ENCODE measurements at regions not wholly inside any gene's neighbourhood (a gene's known extent, or its start where the extent isn't known, plus 50 kb on each side); places are given as distances from the start of the nearest gene placed in this dataset.

GRCh38 chr16:16798504-16798903, 419.6 kb downstream of the NPIPA7 start:
- DNase-seq: no peak

- no peak for DNase-seq
Observed at GRCh38 chr16:16805809-16806208, 426.9 kb downstream of the NPIPA7 start.

- no peak for DNase-seq
Observed at GRCh38 chr16:16815641-16816040, 436.7 kb downstream of the NPIPA7 start.

GRCh38 chr16:16817196-16817595, 438.3 kb downstream of the NPIPA7 start:
- no peak for DNase-seq

DNA sequence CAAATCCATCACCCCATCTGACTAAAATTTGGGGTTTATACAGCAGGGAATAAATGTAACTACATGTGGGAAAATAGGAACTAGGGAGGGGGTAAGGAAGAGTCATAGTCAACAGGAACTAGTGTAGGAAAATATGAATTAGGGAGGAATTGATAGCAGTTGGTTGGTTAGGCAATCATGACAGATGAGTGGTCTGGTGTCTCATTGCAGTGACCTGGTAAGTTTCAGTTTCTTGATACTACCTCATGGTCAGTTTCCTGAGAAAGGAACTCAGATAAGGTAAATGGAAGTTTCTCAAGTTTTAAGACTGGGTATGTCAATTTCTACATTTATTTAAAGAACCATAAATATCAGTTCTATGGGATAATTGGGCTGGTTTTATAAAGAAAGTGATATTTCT, 442.3 kb downstream of the NPIPA7 start:
- no peak for DNase-seq

GRCh38 chr16:16828913-16829398, 450.0 kb downstream of the NPIPA7 start:
- no peak for DNase-seq

- no peak for DNase-seq
Observed at GRCh38 chr16:16830401-16830800, 451.5 kb downstream of the NPIPA7 start.

GRCh38 chr16:16830973-16831372, 452.0 kb downstream of the NPIPA7 start:
- no peak for DNase-seq

- no peak for DNase-seq
Observed at GRCh38 chr16:16833165-16833564, 454.2 kb downstream of the NPIPA7 start.

GRCh38 chr16:16850274-16850673, 471.3 kb downstream of the NPIPA7 start:
- no peak for DNase-seq

GRCh38 chr16:16857012-16857411, 478.1 kb downstream of the NPIPA7 start:
- DNase-seq: no peak

- no peak for DNase-seq
Observed at GRCh38 chr16:16857603-16858283, 478.8 kb downstream of the NPIPA7 start.

DNA sequence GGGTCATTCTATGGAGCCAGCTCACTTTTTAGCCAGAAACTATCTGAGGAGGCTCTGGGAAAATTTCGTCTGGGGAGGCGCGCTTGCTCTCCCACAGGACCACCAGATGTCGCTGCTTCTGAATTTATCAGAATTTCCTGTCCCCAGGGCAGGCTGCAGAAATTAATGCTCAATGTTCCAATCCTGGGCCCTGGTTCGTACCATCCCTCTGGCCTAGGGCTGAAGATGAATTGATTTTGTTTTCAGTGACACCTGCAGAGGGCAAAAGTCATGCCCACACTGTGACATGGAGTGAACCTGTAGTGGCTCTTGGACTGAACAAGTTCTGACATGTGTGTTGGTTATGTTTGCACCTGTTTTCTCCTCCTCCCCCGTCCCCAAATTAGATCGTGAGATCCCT, 482.6 kb downstream of the NPIPA7 start:
- DNase-seq: peak; percentile 34 to 35

DNA sequence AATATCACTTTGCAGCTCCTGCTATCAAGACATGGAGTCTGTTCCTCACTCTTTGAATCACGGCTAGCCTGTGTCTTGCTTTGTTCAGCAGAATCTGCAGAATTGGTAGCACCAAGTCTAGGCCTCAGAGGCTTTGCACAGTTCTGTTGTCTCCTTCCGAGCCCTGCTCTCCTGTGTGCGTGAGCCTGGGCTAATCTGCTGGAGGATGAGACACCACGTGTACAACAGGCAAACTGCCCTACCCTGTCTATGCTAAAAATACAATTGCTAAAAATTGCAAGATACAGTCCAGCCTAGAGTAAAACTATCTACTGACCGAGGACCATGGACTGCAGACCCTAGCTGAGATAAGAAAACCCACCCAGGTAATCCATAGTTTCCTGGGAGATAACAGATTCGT, 484.7 kb downstream of the NPIPA7 start:
- DNase-seq: no peak

- DNase-seq: no peak
Observed at GRCh38 chr16:16864536-16864935, 485.6 kb downstream of the NPIPA7 start.

DNA sequence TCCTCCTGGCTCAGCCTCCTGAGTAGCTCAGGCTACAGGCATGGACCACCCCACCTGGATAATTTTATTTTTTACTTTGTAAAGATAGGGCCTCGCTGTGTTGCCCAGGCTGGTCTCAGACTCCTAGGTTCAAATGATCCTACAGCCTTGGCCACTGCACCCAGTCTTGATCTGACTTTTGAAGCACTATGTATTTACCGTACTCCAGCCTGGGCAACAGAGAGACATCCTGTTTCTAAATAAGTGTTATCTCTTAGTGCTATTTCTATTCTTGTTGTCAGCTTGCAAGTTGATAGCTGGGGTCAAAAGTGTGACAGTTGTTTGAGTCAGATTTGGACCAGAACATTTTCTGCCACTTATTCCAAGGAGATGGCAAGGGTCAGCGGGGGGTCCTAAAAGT, 486.4 kb downstream of the NPIPA7 start:
- DNase-seq: no peak

- DNase-seq: no peak
Observed at GRCh38 chr16:16867973-16868372, 489.0 kb downstream of the NPIPA7 start.

DNA sequence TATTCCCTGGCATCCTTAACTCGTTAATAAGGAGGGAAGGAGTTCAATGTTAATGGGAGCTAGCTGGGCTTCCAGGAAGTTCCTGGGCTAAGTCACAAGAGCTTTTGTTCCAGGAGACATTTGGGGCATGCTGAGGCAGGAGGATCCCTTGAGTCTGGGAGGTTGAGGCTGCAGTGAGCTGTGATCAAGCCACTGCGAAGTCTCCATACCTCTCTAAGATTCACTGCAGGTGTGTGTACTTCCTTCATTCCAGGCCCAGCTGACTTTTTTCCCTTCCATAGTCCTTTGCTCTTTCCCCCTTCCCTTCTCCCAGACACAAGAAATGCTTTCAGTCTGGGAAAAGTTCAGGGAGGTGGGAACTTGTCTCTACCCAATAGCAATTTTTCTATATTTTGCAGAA, 489.8 kb downstream of the NPIPA7 start:
- DNase-seq: no peak

DNA sequence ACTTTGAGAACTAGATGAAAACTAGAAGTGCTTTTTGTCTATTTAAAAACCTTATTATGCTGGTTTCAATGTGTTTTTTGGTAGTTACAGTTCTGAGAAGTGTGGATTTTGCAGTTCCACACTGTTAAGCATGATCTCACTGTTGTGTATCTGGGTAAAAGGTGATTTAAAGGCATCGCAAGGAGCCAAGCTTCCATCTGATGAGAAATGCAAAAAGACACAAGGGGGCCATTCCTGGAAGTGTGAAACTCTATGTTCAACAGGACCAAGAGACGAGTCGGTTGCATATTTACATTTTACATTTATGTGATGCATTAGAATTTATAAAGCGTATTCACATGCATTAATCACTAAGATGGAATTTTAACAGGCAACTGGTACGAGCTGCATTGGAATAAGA, 490.8 kb downstream of the NPIPA7 start:
- no peak for DNase-seq

DNA sequence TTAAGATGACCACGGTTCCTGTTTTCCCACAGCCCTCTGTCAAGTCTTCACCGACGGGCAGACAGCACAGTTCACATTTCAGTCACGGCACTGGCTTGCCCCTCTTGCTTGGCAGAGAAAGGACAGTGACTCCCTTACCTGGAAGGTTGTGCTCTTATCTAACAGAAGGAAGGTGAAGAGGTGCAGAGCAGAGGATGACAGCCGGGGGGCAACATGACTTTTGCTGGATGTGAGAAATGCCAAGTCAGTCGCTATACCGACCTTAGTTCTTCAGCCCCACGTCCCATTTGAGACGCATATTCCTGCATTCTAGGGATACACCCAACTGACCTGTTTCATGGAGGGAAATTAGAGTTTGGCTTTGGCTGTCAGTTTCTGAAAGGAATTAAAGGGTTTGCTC, 492.3 kb downstream of the NPIPA7 start:
- DNase-seq: no peak

DNA sequence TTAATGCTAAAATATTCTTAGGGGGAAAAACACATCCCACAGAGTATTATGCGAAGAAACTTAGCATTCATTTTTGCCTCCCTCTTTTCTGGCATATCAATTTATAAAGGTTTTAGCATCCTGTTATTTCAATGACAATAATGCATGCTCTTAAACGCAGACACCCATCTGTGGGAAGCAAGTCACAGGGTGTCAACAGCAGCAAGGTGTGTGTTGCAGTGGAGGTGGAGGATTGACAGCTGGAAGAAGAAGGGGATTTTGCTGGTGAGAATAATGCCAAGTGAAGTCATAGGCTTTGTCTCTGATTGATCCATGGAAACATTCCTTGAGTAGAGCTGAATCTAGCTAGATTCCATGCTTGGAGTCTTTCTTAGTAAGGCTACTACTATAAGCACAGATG, 498.1 kb downstream of the NPIPA7 start:
- DNase-seq: no peak

DNA sequence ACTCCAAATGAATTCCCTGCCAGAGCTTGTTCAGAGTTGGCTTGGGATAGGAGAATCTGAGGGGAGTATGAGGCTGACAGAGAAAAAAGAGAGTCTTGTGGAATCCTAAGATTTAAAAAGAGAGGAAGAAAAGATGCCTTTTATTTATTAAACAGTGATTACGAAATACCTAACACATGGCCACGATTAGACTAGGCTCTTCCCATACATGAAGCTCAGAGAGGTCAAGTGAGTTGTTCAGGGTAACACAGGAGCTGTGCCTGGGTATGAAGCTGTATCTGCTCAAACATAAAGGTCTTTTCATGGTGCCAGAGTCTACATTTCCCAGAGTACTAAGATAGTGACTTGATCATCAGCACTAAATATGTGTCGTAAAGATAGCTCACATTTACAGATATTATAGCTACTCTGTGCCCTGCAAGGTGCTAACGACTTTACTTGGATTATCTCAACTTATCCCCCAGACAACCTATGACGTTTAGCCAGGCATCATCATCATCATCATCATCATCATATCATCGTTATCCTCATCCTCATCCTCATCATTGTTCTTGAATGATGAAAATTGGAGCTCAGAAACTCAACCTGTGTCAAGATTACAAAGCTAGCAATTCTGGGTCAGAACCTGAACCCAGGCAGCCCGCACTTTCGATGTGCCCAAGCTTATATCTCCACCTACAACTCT, 500.8 kb downstream of the NPIPA7 start:
- no peak for DNase-seq

GRCh38 chr16:16881814-16882213, 502.9 kb downstream of the NPIPA7 start:
- DNase-seq: no peak

GRCh38 chr16:16882766-16883165, 503.8 kb downstream of the NPIPA7 start:
- no peak for DNase-seq

DNA sequence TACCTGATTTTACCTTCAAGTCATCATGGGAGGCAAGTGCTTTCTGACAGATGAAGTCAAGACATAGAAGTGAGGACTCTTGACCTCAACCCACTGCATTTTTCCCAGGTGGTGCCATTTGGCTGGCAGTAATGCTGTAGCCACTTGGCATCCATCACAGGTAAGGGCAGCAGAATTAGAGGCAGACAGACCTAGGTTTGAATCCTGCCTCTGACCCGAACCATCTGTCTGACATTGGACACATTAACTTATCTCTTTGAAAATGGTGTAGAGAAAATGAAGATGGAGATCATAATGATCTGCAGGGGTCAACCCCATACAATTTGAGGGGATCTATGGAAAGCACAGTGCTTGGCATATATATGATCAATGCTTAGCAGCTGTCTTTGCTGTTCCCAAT, 505.5 kb downstream of the NPIPA7 start:
- DNase-seq: no peak

All from activated CD4-positive, alpha-beta T cell treated with anti-CD3 and anti-CD28 coated beads, Interleukin-2, amount 50 U/mL, for 4 hours (primary cell).